OCI-LY7 (cell line): ENCODE measurements at regions not wholly inside any gene's neighbourhood (a gene's known extent, or its start where the extent isn't known, plus 50 kb on each side); places are given as distances from the start of the nearest gene placed in this dataset.

Source experiments
- CTCF ChIP-seq: fragments of 200-600 bp; sonication (generic); conservative IDR thresholded peaks from 2 replicates; pipeline ENCODE4 v1.5.1; 2014; ENCODE audit warnings: mild to moderate bottlenecking, antibody characterized with exemption, low read length, moderate library complexity, mixed read lengths
- EZH2phosphoT487 ChIP-seq: fragments of 200-600 bp; sonication (generic); IDR thresholded peaks from 2 replicates; pipeline ENCODE4 v1.6.1; 2018; ENCODE audit warnings: low read depth, borderline replicate concordance, mild to moderate bottlenecking, mixed run types, antibody characterized with exemption, low read length, moderate library complexity, mixed read lengths

DNA sequence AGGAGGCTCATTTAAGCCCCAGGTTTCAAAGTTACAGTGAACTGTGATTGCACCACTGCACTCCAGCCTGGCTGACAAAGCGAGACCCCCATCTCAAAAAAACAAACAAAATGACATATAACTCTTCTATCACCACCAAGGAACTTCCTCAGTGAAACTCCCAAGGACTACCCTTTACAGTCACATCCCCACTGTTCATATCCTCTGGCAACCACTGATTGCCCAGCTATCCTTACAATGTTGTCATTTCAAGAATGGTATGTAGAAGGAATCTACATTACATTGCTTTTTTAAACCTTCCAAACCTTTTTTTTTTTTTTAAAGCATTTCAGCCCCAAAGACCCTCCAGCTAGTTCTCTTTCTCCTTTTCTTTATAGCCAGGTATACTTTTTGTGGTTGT lies 123.1 kb upstream of the CARMIL1 start:
- TF ChIP-seq CTCF (no peak), EZH2phosphoT487 (no peak)
